Ishikawa (cell line): ENCODE measurements at regions not wholly inside any gene's neighbourhood (a gene's known extent, or its start where the extent isn't known, plus 50 kb on each side); places are given as distances from the start of the nearest gene placed in this dataset.

ENCODE experiments used
- CEBPB ChIP-seq: IDR thresholded peaks from 2 replicates; pipeline ENCODE4 v1.6.1; 2012
- CREB1 ChIP-seq: IDR thresholded peaks from 2 replicates; pipeline ENCODE4 v1.6.1; 2012; ENCODE audit warnings: low read depth
- EGR1 ChIP-seq: IDR thresholded peaks from 2 replicates; pipeline ENCODE4 v1.6.1; 2012
- EP300 ChIP-seq: IDR thresholded peaks from 2 replicates; pipeline ENCODE4 v1.6.1; 2012; ENCODE audit warnings: borderline replicate concordance
- FOXM1 ChIP-seq: IDR thresholded peaks from 2 replicates; pipeline ENCODE4 v1.6.1; 2012; ENCODE audit warnings: low read depth, borderline replicate concordance
- NFIC ChIP-seq: IDR thresholded peaks from 2 replicates; pipeline ENCODE4 v1.6.1; 2012
- RAD21 ChIP-seq: IDR thresholded peaks from 2 replicates; pipeline ENCODE4 v1.6.1; 2012; ENCODE audit warnings: low read depth
- TAF1 ChIP-seq: IDR thresholded peaks from 2 replicates; pipeline ENCODE4 v1.6.1; 2012; ENCODE audit warnings: low read depth, mild to moderate bottlenecking
- TCF12 ChIP-seq: IDR thresholded peaks from 2 replicates; pipeline ENCODE4 v1.6.1; 2012; ENCODE audit warnings: low read depth
- TEAD4 ChIP-seq: IDR thresholded peaks from 2 replicates; pipeline ENCODE4 v1.6.1; 2012
- ZBTB7A ChIP-seq: IDR thresholded peaks from 2 replicates; pipeline ENCODE4 v1.6.1; 2012; ENCODE audit warnings: low read depth
- TF ChIP-seq, protein P1 (sequence below): IDR thresholded peaks from 2 replicates; pipeline ENCODE4 v1.6.1; 2012
- TF ChIP-seq, protein P2 (sequence below): IDR thresholded peaks from 2 replicates; pipeline ENCODE4 v1.6.1; 2012; ENCODE audit warnings: low read depth, mild to moderate bottlenecking
- TF ChIP-seq, protein P3 (sequence below): IDR thresholded peaks from 2 replicates; pipeline ENCODE4 v1.6.1; 2012

DNA sequence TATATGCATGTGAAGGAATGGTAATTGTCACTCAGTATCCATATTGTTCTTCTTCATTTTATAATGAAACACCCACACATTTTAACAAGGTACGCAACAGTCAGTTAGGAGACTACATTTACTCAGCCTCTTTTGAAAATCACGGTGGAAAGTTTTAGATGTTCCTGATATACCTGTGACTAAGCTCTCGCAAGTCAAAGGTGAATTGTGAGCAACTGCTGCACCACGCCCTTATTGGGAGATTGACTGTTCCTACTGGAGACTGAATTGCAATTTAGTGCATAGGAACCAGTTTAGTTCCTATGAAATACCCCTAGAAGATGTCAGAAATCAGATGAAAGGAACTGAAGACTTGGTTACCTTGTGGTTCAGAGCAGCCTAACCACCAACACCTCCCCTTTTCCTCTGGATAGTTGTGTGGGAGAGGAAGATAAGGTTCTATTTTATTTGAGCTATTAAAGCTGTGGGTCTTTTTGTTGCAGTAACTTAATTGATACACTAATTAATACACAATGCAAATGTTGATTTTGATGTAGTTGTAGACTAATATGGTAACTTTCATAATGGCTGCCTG lies 1280.5 kb upstream of the CDH2 start:
- no peak for TF ChIP-seq EP300
- TF ChIP-seq RAD21, result no peak
- TF ChIP-seq ZBTB7A, result no peak
- no peak for TF ChIP-seq CREB1
- no peak for TF ChIP-seq FOXM1
- no peak for TF ChIP-seq TAF1
- TF ChIP-seq, protein P1, sequence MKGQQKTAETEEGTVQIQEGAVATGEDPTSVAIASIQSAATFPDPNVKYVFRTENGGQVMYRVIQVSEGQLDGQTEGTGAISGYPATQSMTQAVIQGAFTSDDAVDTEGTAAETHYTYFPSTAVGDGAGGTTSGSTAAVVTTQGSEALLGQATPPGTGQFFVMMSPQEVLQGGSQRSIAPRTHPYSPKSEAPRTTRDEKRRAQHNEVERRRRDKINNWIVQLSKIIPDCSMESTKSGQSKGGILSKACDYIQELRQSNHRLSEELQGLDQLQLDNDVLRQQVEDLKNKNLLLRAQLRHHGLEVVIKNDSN, result no peak
- TF ChIP-seq TCF12, result no peak
- TF ChIP-seq EGR1, result no peak

DNA sequence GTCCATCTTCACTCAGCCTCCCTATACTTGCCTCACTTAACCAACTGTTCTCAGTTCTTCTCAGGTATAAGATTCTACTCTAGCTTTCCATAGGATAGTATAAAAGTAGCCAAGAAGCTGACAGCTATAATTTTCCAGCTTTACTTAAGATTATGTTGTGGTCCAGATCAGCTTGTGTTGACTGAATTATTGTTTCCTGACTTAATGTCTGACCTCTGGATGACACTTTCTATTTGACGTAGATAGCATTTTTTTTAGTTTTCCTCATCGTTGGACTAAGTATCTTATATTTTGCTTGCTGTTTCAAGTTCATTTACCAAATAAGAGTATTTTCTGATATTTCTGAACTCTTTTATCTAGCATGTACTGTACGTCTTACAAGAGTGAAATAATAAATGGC lies 1272.5 kb upstream of the CDH2 start:
- TF ChIP-seq TCF12 (no peak), CREB1 (no peak), NFIC (no peak), TEAD4 (no peak), CEBPB (no peak)
- TF ChIP-seq, protein P2, sequence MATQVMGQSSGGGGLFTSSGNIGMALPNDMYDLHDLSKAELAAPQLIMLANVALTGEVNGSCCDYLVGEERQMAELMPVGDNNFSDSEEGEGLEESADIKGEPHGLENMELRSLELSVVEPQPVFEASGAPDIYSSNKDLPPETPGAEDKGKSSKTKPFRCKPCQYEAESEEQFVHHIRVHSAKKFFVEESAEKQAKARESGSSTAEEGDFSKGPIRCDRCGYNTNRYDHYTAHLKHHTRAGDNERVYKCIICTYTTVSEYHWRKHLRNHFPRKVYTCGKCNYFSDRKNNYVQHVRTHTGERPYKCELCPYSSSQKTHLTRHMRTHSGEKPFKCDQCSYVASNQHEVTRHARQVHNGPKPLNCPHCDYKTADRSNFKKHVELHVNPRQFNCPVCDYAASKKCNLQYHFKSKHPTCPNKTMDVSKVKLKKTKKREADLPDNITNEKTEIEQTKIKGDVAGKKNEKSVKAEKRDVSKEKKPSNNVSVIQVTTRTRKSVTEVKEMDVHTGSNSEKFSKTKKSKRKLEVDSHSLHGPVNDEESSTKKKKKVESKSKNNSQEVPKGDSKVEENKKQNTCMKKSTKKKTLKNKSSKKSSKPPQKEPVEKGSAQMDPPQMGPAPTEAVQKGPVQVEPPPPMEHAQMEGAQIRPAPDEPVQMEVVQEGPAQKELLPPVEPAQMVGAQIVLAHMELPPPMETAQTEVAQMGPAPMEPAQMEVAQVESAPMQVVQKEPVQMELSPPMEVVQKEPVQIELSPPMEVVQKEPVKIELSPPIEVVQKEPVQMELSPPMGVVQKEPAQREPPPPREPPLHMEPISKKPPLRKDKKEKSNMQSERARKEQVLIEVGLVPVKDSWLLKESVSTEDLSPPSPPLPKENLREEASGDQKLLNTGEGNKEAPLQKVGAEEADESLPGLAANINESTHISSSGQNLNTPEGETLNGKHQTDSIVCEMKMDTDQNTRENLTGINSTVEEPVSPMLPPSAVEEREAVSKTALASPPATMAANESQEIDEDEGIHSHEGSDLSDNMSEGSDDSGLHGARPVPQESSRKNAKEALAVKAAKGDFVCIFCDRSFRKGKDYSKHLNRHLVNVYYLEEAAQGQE, result no peak
- TF ChIP-seq, protein P1, result no peak

DNA sequence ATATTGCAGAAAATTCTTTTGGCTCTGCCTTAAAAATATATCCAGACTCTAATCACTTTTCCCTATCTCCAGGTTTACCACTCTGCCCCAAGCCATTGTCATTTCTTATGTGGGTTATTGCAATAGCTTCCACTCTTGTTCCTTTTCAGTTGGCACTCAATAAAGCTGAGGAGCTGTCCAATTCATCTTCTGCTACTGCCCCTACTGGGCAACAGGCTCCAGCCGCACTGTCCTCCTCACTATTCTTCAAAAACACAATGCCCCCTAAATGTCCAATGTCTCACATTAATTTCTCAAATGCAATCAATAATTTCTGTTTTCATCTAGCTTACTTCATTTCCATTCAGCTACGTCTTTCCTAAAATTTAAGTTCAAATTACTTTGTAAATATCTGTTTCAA lies 1262.5 kb upstream of the CDH2 start:
- no peak for TF ChIP-seq TEAD4
- 0 out of 2 replicates have a peak, but pooled peaks have one; percentile 8 for TF ChIP-seq EGR1
- TF ChIP-seq, protein P2, result peak; percentile 68
- 0 out of 2 replicates have a peak, but pooled peaks have one; percentile 5 for TF ChIP-seq RAD21
- no peak for TF ChIP-seq CREB1
- no peak for TF ChIP-seq FOXM1

DNA sequence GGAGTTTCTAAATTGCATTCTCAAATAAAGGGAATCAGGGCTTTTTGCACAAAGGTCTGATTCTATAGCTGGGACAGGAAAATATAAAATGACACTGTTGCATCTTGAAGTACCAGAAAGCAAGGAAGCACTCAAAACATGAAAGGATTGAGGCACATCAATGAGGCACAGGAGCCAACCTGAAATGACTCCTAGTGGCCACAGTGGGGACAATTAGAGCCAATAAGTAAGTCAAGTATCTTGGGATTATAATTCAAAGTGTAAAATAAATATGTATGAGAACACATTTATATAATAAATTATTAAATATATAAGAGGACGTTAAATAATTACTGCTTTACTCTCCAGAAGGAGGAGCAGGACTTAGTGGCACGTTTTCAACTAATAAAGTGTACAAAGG lies 1259.5 kb upstream of the CDH2 start:
- TF ChIP-seq EP300 (no peak), RAD21 (no peak), EGR1 (no peak), CEBPB (no peak)
- TF ChIP-seq, protein P2, result no peak
- TF ChIP-seq, protein P3, sequence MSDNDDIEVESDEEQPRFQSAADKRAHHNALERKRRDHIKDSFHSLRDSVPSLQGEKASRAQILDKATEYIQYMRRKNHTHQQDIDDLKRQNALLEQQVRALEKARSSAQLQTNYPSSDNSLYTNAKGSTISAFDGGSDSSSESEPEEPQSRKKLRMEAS, result no peak
- TF ChIP-seq, protein P1, result no peak

DNA sequence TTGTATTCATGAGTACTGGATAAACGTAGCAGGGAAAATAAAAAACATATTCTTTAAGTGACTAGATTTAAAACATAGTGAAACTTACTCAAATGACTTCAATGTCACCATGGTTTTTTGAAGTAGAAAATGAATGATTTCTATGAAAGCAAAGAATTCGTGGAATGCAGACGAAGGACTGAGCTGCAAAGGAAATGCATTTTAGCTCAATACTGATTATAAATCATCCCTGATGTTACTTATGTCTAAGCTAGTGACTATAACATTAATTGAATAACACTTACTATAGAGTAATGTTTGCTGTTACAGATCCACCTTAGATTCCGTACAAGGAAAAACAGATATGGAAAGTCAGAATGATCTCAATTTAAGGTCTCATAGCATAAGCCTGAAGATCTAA lies 1257.7 kb upstream of the CDH2 start:
- TF ChIP-seq TEAD4 (peak; percentile 85), CREB1 (no peak), CEBPB (no peak), EGR1 (no peak)
- TF ChIP-seq, protein P1, result no peak
